ENCODE measurements at regions not wholly inside any gene's neighbourhood (a gene's known extent, or its start where the extent isn't known, plus 50 kb on each side); places are given as distances from the start of the nearest gene placed in this dataset.

DNA sequence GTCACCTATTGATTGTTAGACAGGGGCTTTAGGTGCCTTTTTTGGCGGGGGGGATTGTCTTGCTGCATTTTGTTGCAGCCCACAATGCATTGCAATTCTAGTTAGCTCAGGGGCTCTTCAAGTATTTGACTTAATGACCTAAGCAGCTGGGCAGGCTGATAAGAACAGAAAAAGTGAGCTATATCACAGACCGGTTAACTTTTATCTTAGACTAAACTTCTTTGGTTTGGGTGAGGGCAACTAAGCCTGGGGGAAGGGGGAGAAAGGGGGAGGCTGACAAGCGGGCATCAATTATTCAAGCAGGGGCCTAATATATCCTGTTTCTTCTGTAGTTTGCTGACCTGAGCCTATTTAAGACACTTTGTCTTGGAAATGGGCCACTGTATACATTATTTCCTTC, 66.0 kb upstream of the GPR6 start:
- TF ChIP-seq, protein P1, sequence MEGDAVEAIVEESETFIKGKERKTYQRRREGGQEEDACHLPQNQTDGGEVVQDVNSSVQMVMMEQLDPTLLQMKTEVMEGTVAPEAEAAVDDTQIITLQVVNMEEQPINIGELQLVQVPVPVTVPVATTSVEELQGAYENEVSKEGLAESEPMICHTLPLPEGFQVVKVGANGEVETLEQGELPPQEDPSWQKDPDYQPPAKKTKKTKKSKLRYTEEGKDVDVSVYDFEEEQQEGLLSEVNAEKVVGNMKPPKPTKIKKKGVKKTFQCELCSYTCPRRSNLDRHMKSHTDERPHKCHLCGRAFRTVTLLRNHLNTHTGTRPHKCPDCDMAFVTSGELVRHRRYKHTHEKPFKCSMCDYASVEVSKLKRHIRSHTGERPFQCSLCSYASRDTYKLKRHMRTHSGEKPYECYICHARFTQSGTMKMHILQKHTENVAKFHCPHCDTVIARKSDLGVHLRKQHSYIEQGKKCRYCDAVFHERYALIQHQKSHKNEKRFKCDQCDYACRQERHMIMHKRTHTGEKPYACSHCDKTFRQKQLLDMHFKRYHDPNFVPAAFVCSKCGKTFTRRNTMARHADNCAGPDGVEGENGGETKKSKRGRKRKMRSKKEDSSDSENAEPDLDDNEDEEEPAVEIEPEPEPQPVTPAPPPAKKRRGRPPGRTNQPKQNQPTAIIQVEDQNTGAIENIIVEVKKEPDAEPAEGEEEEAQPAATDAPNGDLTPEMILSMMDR (conservative IDR thresholded peaks at IDR 0.05; ENCODE audit: low read depth in 2 of 2): no peak
- TF ChIP-seq, protein P2, sequence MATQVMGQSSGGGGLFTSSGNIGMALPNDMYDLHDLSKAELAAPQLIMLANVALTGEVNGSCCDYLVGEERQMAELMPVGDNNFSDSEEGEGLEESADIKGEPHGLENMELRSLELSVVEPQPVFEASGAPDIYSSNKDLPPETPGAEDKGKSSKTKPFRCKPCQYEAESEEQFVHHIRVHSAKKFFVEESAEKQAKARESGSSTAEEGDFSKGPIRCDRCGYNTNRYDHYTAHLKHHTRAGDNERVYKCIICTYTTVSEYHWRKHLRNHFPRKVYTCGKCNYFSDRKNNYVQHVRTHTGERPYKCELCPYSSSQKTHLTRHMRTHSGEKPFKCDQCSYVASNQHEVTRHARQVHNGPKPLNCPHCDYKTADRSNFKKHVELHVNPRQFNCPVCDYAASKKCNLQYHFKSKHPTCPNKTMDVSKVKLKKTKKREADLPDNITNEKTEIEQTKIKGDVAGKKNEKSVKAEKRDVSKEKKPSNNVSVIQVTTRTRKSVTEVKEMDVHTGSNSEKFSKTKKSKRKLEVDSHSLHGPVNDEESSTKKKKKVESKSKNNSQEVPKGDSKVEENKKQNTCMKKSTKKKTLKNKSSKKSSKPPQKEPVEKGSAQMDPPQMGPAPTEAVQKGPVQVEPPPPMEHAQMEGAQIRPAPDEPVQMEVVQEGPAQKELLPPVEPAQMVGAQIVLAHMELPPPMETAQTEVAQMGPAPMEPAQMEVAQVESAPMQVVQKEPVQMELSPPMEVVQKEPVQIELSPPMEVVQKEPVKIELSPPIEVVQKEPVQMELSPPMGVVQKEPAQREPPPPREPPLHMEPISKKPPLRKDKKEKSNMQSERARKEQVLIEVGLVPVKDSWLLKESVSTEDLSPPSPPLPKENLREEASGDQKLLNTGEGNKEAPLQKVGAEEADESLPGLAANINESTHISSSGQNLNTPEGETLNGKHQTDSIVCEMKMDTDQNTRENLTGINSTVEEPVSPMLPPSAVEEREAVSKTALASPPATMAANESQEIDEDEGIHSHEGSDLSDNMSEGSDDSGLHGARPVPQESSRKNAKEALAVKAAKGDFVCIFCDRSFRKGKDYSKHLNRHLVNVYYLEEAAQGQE (IDR thresholded peaks at IDR 0.05; ENCODE audit: unreplicated experiment): no peak
- TF ChIP-seq EZH2phosphoT487 (IDR thresholded peaks at IDR 0.05; ENCODE audit: unreplicated experiment) (no peak), POLR2AphosphoS5 (IDR thresholded peaks at IDR 0.05; ENCODE audit: low read depth) (no peak), EZH2 (IDR thresholded peaks at IDR 0.05; ENCODE audit: low read depth, unreplicated experiment) (no peak)

All from GM23338 (cell line).